ENCODE measurements at regions not wholly inside any gene's neighbourhood (a gene's known extent, or its start where the extent isn't known, plus 50 kb on each side); places are given as distances from the start of the nearest gene placed in this dataset.

- no peak for DNase-seq (ENCODE audit: low read depth, low spot score)
- TF ChIP-seq FOS (IDR thresholded peaks at IDR 0.05; ENCODE audit: borderline replicate concordance, insufficient read depth, low read length), result no peak
- no peak for TF ChIP-seq CTCF (IDR thresholded peaks at IDR 0.05; ENCODE audit: extremely low read depth in 1 of 2, insufficient read depth in 1 of 2, low read depth in 1 of 2, low read length in 2 of 2)
- no peak for TF ChIP-seq JUN (IDR thresholded peaks at IDR 0.05; ENCODE audit: borderline replicate concordance, insufficient read depth, insufficient read length, low read depth)
- TF ChIP-seq EZH2 (IDR thresholded peaks at IDR 0.05; ENCODE audit: borderline replicate concordance, low read depth, low read length, severe bottlenecking), result no peak
- TF ChIP-seq MAX (IDR thresholded peaks at IDR 0.05; ENCODE audit: insufficient read depth, insufficient read length), result no peak
- TF ChIP-seq POLR2AphosphoS5 (IDR thresholded peaks at IDR 0.05; ENCODE audit: insufficient read depth, low read depth, low read length), result no peak
- no peak for TF ChIP-seq POLR2A (IDR thresholded peaks at IDR 0.05; ENCODE audit: low read depth, low read length)
- TF ChIP-seq MYC (IDR thresholded peaks at IDR 0.05; ENCODE audit: low read depth, low read length), result no peak
- no peak for TF ChIP-seq GATA2 (IDR thresholded peaks at IDR 0.05; ENCODE audit: insufficient read depth, insufficient read length, low read depth, low read length)
- H3K36me3 ChIP-seq (ENCODE audit: control insufficient read depth in 2 of 2, extremely low read depth in 1 of 2, insufficient read depth in 2 of 2, low read length in 2 of 2), result no peaks in the 10 kb centered on the region
- peak; percentile 52 for FAIRE-seq
- no TSS peak for BruUV-seq (replicated peaks)
- no peak overlapping the region for H3K4me3 ChIP-seq (replicated peaks in 1 of 3; ENCODE audit: insufficient read depth in 1 of 3, low read depth in 1 of 3, low read length in 3 of 3)
- CTCF ChIA-PET, result interaction anchor here (0.7 to 1.6 kb wide), 6 partner anchors 10 to 387 kb away, joined by 3 to 7 read pairs (median 3); partner anchors contain the start of genes PTGS2 and TPR
- no peaks in the 10 kb centered on the region for H3K79me2 ChIP-seq (ENCODE audit: control insufficient read depth, insufficient read depth, low read length)
- dilution Hi-C loops (cut with MboI; ENCODE audit: extremely low pct_ligation_motif_present, low sequenced_read_pairs) (no loop called here), intact Hi-C loops (cut with micrococcal nuclease) (loop anchor here (1.0 to 5.0 kb wide), 4 partner anchors 82 to 280 kb away; partner anchors contain the start of gene PTGS2)
- POLR2A ChIA-PET, result no interaction called here
- peaks cover 20% of the 10 kb centered on the region for H3K4me1 ChIP-seq (ENCODE audit: control insufficient read depth, extremely low read depth, insufficient read depth, low read length)
- peak overlapping the region; percentile 85 for H3K9ac ChIP-seq (replicated peaks; ENCODE audit: extremely low read depth, insufficient read depth, low read length)
- H3K27ac ChIP-seq (ENCODE audit: insufficient read depth, low read depth, low read length), result peak overlapping the region; percentile 92
- peak overlapping the region; percentile 72 for H3K4me2 ChIP-seq (ENCODE audit: insufficient read depth, low read length)
- H4K20me1 ChIP-seq (replicated peaks; ENCODE audit: control insufficient read depth, extremely low read depth, insufficient read depth, low read length), result no peaks in the 10 kb centered on the region
- no peaks in the 10 kb centered on the region for H3K9me3 ChIP-seq (replicated peaks; ENCODE audit: control insufficient read depth, insufficient read depth, low read length)
- H3K9me1 ChIP-seq (replicated peaks; ENCODE audit: control insufficient read depth, extremely low read depth, insufficient read depth, low read length), result no peaks in the 10 kb centered on the region
- peak overlapping the region; percentile 38 for H2AFZ ChIP-seq (ENCODE audit: low read depth, low read length)
- H3K27me3 ChIP-seq (ENCODE audit: control insufficient read depth in 2 of 2, insufficient read depth in 2 of 2, low read length in 2 of 2), result no peaks in the 10 kb centered on the region
Observed at GRCh38 chr1:186762653-186763052, 66.1 kb upstream of the PLA2G4A start.

Measured in endothelial cell of umbilical vein (primary cell).